Thyroid gland (tissue), 4 donors: ENCODE measurements at regions not wholly inside any gene's neighbourhood (a gene's known extent, or its start where the extent isn't known, plus 50 kb on each side); places are given as distances from the start of the nearest gene placed in this dataset.

ENCODE experiments used
- CTCF ChIP-seq, 6 experiments: fragments of 200-600 bp in 3 of 6; fragments of 450-650 bp in 3 of 6; sonication (generic) in 3 of 6; IDR thresholded peaks; one replicate each; pipeline ENCODE4 v1.5.1; 2016 to 2019; ENCODE audit warnings: antibody characterized with exemption in 6 of 6, mild to moderate bottlenecking in 2 of 6, inconsistent platforms in 1 of 6, moderate library complexity in 1 of 6
- POLR2A ChIP-seq, 2 donors: fragments of 450-650 bp; IDR thresholded peaks; one replicate each; pipeline ENCODE4 v1.6.1; 2017; ENCODE audit warnings: antibody characterized with exemption in 2 of 2, mild to moderate bottlenecking in 2 of 2, moderate library complexity in 1 of 2

DNA sequence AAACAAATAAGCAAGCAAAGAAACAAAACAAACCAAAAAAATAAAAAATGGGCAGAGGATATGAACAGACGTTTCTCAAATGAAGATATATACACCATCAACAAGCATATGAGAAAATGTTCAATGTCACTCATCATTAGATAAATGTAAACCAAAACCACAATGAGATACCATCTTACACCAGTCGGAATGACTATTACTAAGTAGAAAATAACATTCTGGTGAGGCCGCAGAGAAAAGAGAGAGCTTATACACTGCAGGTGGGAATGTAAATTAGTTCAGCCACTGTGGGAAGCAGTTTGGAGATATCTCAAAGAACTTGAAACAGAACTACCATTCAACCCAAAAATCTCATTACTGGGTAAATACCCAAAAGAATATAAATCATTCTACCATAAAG, 321.0 kb upstream of the SLIT2 start:
- TF ChIP-seq POLR2A (IDR thresholded peaks at IDR 0.05) = no peak
- TF ChIP-seq CTCF (IDR thresholded peaks at IDR 0.05) = no peak
